K562 (cell line): ENCODE measurements at regions not wholly inside any gene's neighbourhood (a gene's known extent, or its start where the extent isn't known, plus 50 kb on each side); places are given as distances from the start of the nearest gene placed in this dataset.

Experiments used
- ATAC-seq: fragments of 200-7000 bp; cut with Tn5 transposase; 3 replicates; pipeline ENCODE4 v1.9.1; 2020; ENCODE audit warnings: moderate library complexity
- BruUV-seq: library from RNA; stranded (reverse); fragments of 400-500 nt; replicated peaks from 2 replicates; lab custom pipeline; 2021; lab: Mats Ljungman, UMichigan
- CTCF ChIA-PET: fragments of 300-600 bp; formaldehyde crosslinking; extraction: SDS; loops from one replicate; lab custom pipeline; 2021; ENCODE audit warnings: low intra/inter-chr PET ratio; lab: Yijun Ruan, JAX
- POLR2A ChIA-PET: fragments of 300-600, 350-650 bp; sonication (Branson Sonifier 250); formaldehyde crosslinking; extraction: SDS; loops from one replicate; lab custom pipeline; 2021; ENCODE audit warnings: antibody characterized with exemption, inconsistent platforms; lab: Yijun Ruan, JAX
- DNase-seq, 4 experiments: peaks; one replicate each; pipeline versions ENCODE4 v3.0.0 to v3.0.0-alpha.2; 2011 to 2018; ENCODE audit warnings: low spot score in 3 of 4, mixed read lengths in 3 of 4; ENCODE audit errors: extremely low read depth in 1 of 4
- FAIRE-seq: peaks from 2 replicates; lab custom pipeline; 2011; peaks lifted over from hg19 to GRCh38; lab: Jason Lieb, UNC
- H2AFZ ChIP-seq: 2 replicates; pipeline ENCODE4 v1.6.0; 2011; ENCODE audit warnings: low read depth, low read length, control low read depth, inconsistent platforms
- H3K27ac ChIP-seq: fragments of 200-600 bp; 3 replicates; pipeline ENCODE4 v1.8.0; 2011; ENCODE audit warnings: low read depth, mild to moderate bottlenecking, control low read depth, inconsistent platforms, low read length, moderate library complexity, mixed read lengths; ENCODE audit errors: extremely low read depth
- H3K27me3 ChIP-seq, 2 experiments: fragments of 300-600 bp in 1 of 2; 2 replicates in 1 of 2; 3 replicates in 1 of 2; pipeline versions ENCODE4 v1.6.0 to v1.8.0; 2011; ENCODE audit warnings: inconsistent platforms in 2 of 2, low read length in 2 of 2, mild to moderate bottlenecking in 1 of 2, mixed read lengths in 1 of 2, moderate library complexity in 1 of 2; ENCODE audit not compliant: control insufficient read depth in 2 of 2, insufficient read depth in 2 of 2
- H3K36me3 ChIP-seq: fragments of 300-600 bp; 3 replicates; pipeline ENCODE4 v1.8.0; 2011; ENCODE audit warnings: mild to moderate bottlenecking, low read length, inconsistent platforms; ENCODE audit not compliant: control insufficient read depth, insufficient read depth
- H3K4me1 ChIP-seq, 2 experiments: fragments of 200-600 bp in 1 of 2; replicated peaks in 1 of 2; 2 replicates in 1 of 2; 3 replicates in 1 of 2; pipeline versions ENCODE4 v1.5.1 to v1.8.0; 2011; ENCODE audit warnings: inconsistent platforms in 2 of 2, low read length in 2 of 2, mild to moderate bottlenecking in 1 of 2, mixed read lengths in 1 of 2, moderate library complexity in 1 of 2; ENCODE audit not compliant: control insufficient read depth in 2 of 2, insufficient read depth in 2 of 2
- H3K4me2 ChIP-seq: 2 replicates; pipeline ENCODE4 v1.6.1; 2011; ENCODE audit warnings: low read length, control low read depth, inconsistent platforms, mixed read lengths; ENCODE audit not compliant: insufficient read depth
- H3K4me3 ChIP-seq: fragments of 200-600 bp; sonication (generic), shearing (Covaris generic); 2 replicates; pipeline ENCODE4 v1.5.1; 2016; ENCODE audit warnings: control low read depth, inconsistent platforms
- H3K79me2 ChIP-seq: fragments of 200-600 bp; 3 replicates; pipeline ENCODE4 v1.8.0; 2011; ENCODE audit warnings: low read length, inconsistent platforms; ENCODE audit not compliant: control insufficient read depth, insufficient read depth
- H3K9ac ChIP-seq, 2 experiments: 2 replicates each; pipeline versions ENCODE4 v1.6.0 to v1.6.1; 2011; ENCODE audit warnings: low read depth in 2 of 2, low read length in 2 of 2, control low read depth in 1 of 2, inconsistent platforms in 1 of 2, mild to moderate bottlenecking in 1 of 2, mixed read lengths in 1 of 2; ENCODE audit not compliant: insufficient read depth in 1 of 2
- H3K9me1 ChIP-seq: one replicate; pipeline ENCODE4 v1.6.0; 2011; ENCODE audit warnings: inconsistent platforms, mild to moderate bottlenecking, low read length, moderate library complexity; ENCODE audit not compliant: control insufficient read depth, insufficient read depth
- H3K9me3 ChIP-seq: replicated peaks from 2 replicates; pipeline ENCODE4 v1.5.1; 2011; ENCODE audit warnings: low read depth, low read length, inconsistent platforms; ENCODE audit not compliant: control insufficient read depth, insufficient read depth
- H4K20me1 ChIP-seq: replicated peaks from 2 replicates; pipeline ENCODE4 v1.6.1; 2011; ENCODE audit warnings: low read length, inconsistent platforms, mixed read lengths; ENCODE audit not compliant: control insufficient read depth, insufficient read depth
- CBFA2T2 ChIP-seq: fragments of 450-650 bp; conservative IDR thresholded peaks from 2 replicates; pipeline ENCODE4 v1.6.1; 2017; ENCODE audit warnings: mild to moderate bottlenecking
- E2F8 ChIP-seq: fragments of 450-650 bp; IDR thresholded peaks from 2 replicates; pipeline ENCODE4 v1.7.1; 2018; ENCODE audit warnings: mild to moderate bottlenecking, low read depth; ENCODE audit not compliant: partially characterized antibody
- GTF2F1 ChIP-seq: IDR thresholded peaks from 2 replicates; pipeline ENCODE4 v1.6.1; 2011; ENCODE audit warnings: low read depth, low read length, improper control_type of control experiment
- HMBOX1 ChIP-seq: sonication (generic); IDR thresholded peaks from 2 replicates; pipeline ENCODE4 v1.6.1; 2016
- MAZ ChIP-seq, 2 experiments: fragments of 450-650 bp in 1 of 2; sonication (generic) in 1 of 2; formaldehyde crosslinking; IDR thresholded peaks in 1 of 2; conservative IDR thresholded peaks in 1 of 2; 2 replicates each; pipeline versions ENCODE4 v1.4.0 to v1.5.0; 2020; ENCODE audit warnings: mild to moderate bottlenecking in 1 of 2, missing genetic modification reagents in 1 of 2
- NFYB ChIP-seq: IDR thresholded peaks from 2 replicates; pipeline ENCODE4 v1.6.1; 2011; ENCODE audit warnings: mild to moderate bottlenecking, moderate library complexity; ENCODE audit not compliant: insufficient read length; ENCODE audit errors: extremely low read depth
- NR1H2 ChIP-seq: sonication (generic); formaldehyde crosslinking; IDR thresholded peaks from 2 replicates; pipeline ENCODE4 v1.4.0; 2020; ENCODE audit warnings: mild to moderate bottlenecking, missing genetic modification reagents
- NR3C1 ChIP-seq: sonication (generic); formaldehyde crosslinking; IDR thresholded peaks from 2 replicates; pipeline ENCODE4 v1.8.1; 2022; ENCODE audit warnings: missing genetic modification reagents
- TFAM ChIP-seq: fragments of 250-450 bp; sonication (Bioruptor Pico); conservative IDR thresholded peaks from 2 replicates; pipeline ENCODE4 v1.5.0; 2021; ENCODE audit warnings: mild to moderate bottlenecking, moderate library complexity
- ZNF354B ChIP-seq: fragments of 250-450 bp; sonication (Bioruptor Pico); IDR thresholded peaks from 2 replicates; pipeline ENCODE4 v1.4.0; 2020
- ZNF408 ChIP-seq: fragments of 250-450 bp; sonication (Bioruptor Pico); IDR thresholded peaks from 2 replicates; pipeline ENCODE4 v1.4.0; 2020; ENCODE audit warnings: low read depth, mild to moderate bottlenecking, moderate library complexity
- ZNF449 ChIP-seq: fragments of 250-450 bp; sonication (Bioruptor Pico); IDR thresholded peaks from 2 replicates; pipeline ENCODE4 v1.8.0; 2022; ENCODE audit warnings: moderate library complexity, mild to moderate bottlenecking, inconsistent platforms
- ZNF589 ChIP-seq: fragments of 200-800 bp; sonication (Bioruptor generic); IDR thresholded peaks from 2 replicates; pipeline ENCODE4 v1.6.1; 2016; ENCODE audit warnings: low read depth, missing genetic modification characterization, missing compliant biosample characterization
- WGBS: fragments of 100-300 bp; shearing (Covaris generic); methylation state at CpG from one replicate; pipeline ENCODE4 v1.1.6; 2016; ENCODE audit warnings: low coverage, mixed read lengths; ENCODE audit not compliant: insufficient coverage; ENCODE audit errors: missing lambda C conversion rate; 5-methylcytosine and 5-hydroxymethylcytosine counted together
- in situ Hi-C: fragments of 300-500 bp; cut with MboI; formaldehyde crosslinking; loops from 4 replicates; pipeline ENCODE4 v1.15.0; 2018; ENCODE audit warnings: inconsistent platforms, mixed read lengths
- intact Hi-C: fragments of 100-400 bp; cut with micrococcal nuclease; formaldehyde crosslinking; loops from 2 replicates; pipeline ENCODE4 v1.14.2; 2022
- TF ChIP-seq, protein P1 (sequence below): sonication (generic); formaldehyde crosslinking; IDR thresholded peaks from 2 replicates; pipeline ENCODE4 v1.5.0; 2020; ENCODE audit warnings: missing genetic modification reagents

DNA sequence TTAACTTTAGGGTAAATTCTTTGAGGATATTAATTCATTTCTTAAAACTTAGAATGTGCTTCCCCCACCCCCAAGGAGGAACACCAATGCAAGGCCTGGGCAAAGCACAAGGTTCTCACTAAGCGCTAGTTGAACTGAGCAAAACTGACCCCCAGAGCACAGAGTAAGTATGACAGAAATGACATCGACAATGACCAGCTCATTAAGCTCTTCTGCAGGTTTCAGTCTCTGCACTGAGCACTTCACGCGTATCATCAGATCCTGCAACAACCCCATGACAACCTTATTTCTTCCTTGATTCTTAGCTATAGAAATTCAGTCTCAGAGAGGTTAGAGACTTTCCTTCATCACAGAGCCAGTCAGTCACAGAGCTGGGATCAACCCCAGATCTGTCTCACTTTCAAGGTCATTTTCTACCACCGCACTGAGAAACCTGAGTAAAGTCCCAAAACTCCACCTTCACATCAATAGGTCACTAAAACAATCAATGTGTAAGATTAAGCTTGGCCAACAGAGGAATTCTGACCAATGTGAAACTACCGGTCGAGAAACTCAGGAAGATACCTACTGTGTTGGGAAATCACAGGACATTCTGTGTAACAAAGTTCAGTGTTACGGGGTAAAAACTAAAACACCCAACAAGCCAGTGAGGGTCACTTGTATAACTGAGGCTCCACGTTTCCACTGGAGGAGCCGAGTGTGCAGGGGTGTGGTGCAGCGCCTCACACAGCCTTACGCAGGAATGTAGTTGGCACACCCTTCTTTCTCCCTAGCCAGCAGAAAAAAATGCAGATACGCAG lies 129.0 kb upstream of the FOXQ1 start:
- POLR2A ChIA-PET = interaction anchor here (0.5 to 1.2 kb wide), 2 partner anchors 8 to 19 kb away, joined by 3 to 4 read pairs; no protein-coding TSS in a partner anchor
- no peak overlapping the region for H3K9ac ChIP-seq
- no peaks in the 10 kb centered on the region for H3K36me3 ChIP-seq
- H3K79me2 ChIP-seq = no peaks in the 10 kb centered on the region
- ATAC-seq = 0 out of 3 replicates have a peak, but pooled peaks have one; percentile 38
- FAIRE-seq = no peak
- no peaks in the 10 kb centered on the region for H3K4me1 ChIP-seq
- H3K4me2 ChIP-seq = no peak overlapping the region
- in situ Hi-C loops (no loop called here), intact Hi-C loops (no loop called here)
- DNase-seq = no peak
- H3K27ac ChIP-seq = no peak overlapping the region
- WGBS = 0% methylated on average over 13 of the region's 13 CpGs
- no peak overlapping the region for H2AFZ ChIP-seq
- H3K9me3 ChIP-seq = no peaks in the 10 kb centered on the region
- no peaks in the 10 kb centered on the region for H3K9me1 ChIP-seq
- no peak overlapping the region for H3K4me3 ChIP-seq
- no TSS peak for BruUV-seq
- H4K20me1 ChIP-seq = no peaks in the 10 kb centered on the region
- H3K27me3 ChIP-seq = peaks cover 0 to 4% of the 10 kb centered on the region in 2 experiments; a peak in 2 of 5 replicates
- CTCF ChIA-PET = interaction anchor here (0.6 kb wide), 1 partner anchor 73 kb away, joined by 3 read pairs; no protein-coding TSS in a partner anchor
- TF ChIP-seq NFYB (no peak), ZNF589 (no peak), HMBOX1 (no peak), MAZ (CRISPR knock-in tag; conservative IDR thresholded peaks at IDR 0.05 in 1 of 2, IDR thresholded peaks at IDR 0.05 in 1 of 2) (no peak), ZNF354B (CRISPR knock-in tag) (no peak), ZNF449 (CRISPR knock-in tag) (no peak), TFAM (CRISPR knock-in tag) (no peak), GTF2F1 (no peak), ZNF408 (no peak), NR3C1 (CRISPR knock-in tag) (no peak), NR1H2 (CRISPR knock-in tag) (no peak), E2F8 (no peak), CBFA2T2 (no peak)
- TF ChIP-seq, protein P1, sequence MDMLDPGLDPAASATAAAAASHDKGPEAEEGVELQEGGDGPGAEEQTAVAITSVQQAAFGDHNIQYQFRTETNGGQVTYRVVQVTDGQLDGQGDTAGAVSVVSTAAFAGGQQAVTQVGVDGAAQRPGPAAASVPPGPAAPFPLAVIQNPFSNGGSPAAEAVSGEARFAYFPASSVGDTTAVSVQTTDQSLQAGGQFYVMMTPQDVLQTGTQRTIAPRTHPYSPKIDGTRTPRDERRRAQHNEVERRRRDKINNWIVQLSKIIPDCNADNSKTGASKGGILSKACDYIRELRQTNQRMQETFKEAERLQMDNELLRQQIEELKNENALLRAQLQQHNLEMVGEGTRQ = no peak
